Smooth muscle cell (in vitro differentiated cells): ENCODE measurements at regions not wholly inside any gene's neighbourhood (a gene's known extent, or its start where the extent isn't known, plus 50 kb on each side); places are given as distances from the start of the nearest gene placed in this dataset.
"Not testable (repeated sequence)": the region's sequence is repeated elsewhere in the genome, so short reads cannot be mapped to it uniquely, and the experiment has no call there.

Experiments used
- DNase-seq: peaks from one replicate; lab custom pipeline; 2025; ENCODE audit not compliant: unreplicated experiment; lab: John Stamatoyannopoulos, UW
- H2AFZ ChIP-seq: fragments of 200-600 bp; sonication (generic); 2 replicates; pipeline ENCODE4 v1.6.0; 2016; ENCODE audit warnings: antibody characterized with exemption, low read depth, mild to moderate bottlenecking
- H3F3A ChIP-seq: fragments of 200-600 bp; sonication (generic); 2 replicates; pipeline ENCODE4 v1.6.0; 2017; ENCODE audit warnings: antibody characterized with exemption, low read depth
- H3K27ac ChIP-seq: fragments of 200-600 bp; sonication (generic); 2 replicates; pipeline ENCODE4 v1.5.1; 2016; ENCODE audit warnings: low read depth, mild to moderate bottlenecking
- H3K27me3 ChIP-seq: fragments of 200-600 bp; sonication (generic); 2 replicates; pipeline ENCODE4 v1.6.1; 2016; ENCODE audit warnings: low read depth, mild to moderate bottlenecking
- H3K36me3 ChIP-seq: fragments of 200-600 bp; sonication (generic); 2 replicates; pipeline ENCODE4 v1.5.1; 2016; ENCODE audit warnings: low read depth
- H3K4me1 ChIP-seq: fragments of 200-600 bp; sonication (generic); 2 replicates; pipeline ENCODE4 v1.5.1; 2016; ENCODE audit warnings: low read depth
- H3K4me2 ChIP-seq: fragments of 200-600 bp; sonication (generic); 2 replicates; pipeline ENCODE4 v1.6.0; 2016; ENCODE audit warnings: mild to moderate bottlenecking
- H3K4me3 ChIP-seq: fragments of 200-600 bp; sonication (generic); 2 replicates; pipeline ENCODE4 v1.5.1; 2016; ENCODE audit warnings: mild to moderate bottlenecking
- H3K79me2 ChIP-seq: fragments of 200-600 bp; sonication (generic); 2 replicates; pipeline ENCODE4 v1.6.0; 2016; ENCODE audit warnings: low read depth, mild to moderate bottlenecking
- H3K9ac ChIP-seq: fragments of 200-600 bp; sonication (generic); 2 replicates; pipeline ENCODE4 v1.6.0; 2016; ENCODE audit warnings: low read depth
- H3K9me3 ChIP-seq: fragments of 200-600 bp; sonication (generic); replicated peaks from 2 replicates; pipeline ENCODE4 v1.5.1; 2016; ENCODE audit warnings: low read depth
- H4K20me1 ChIP-seq: fragments of 200-600 bp; sonication (generic); 2 replicates; pipeline ENCODE4 v1.6.0; 2016; ENCODE audit warnings: low read depth
- WGBS: methylation state at CpG from one replicate; pipeline ENCODE4 v1.1.7; 2016; ENCODE audit warnings: low lambda C conversion rate; 5-methylcytosine and 5-hydroxymethylcytosine counted together
- TF ChIP-seq, protein P1 (sequence below): fragments of 200-600 bp; sonication (generic); IDR thresholded peaks from 2 replicates; pipeline ENCODE4 v1.5.1; 2017; ENCODE audit warnings: borderline replicate concordance, mild to moderate bottlenecking, antibody characterized with exemption; ENCODE audit not compliant: insufficient read depth, poor library complexity, severe bottlenecking

DNA sequence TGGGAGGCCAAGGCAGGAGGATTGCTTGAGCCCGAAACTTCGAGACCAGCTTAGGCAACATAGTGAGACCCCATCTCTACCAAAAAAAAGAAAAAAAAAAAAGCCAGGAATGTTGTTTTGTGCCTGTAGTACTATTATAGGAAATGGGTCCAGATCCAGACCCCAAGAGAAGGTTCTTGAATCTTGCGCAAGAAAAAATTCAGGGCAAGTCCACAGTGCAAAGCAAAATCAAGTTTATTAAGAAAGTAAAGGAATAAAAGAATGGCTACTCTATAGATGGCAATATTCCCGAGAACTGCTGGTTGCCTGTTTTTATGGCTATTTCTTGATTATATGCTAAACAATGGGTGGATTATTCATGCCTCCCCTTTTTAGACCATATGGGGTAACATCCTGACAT is 51.2 kb upstream of the RDX start:
- H3K36me3 ChIP-seq, result no peaks in the 10 kb centered on the region
- peak overlapping the region; percentile 92 for H3K27ac ChIP-seq
- no peaks in the 10 kb centered on the region for H4K20me1 ChIP-seq
- H3F3A ChIP-seq, result no peaks in the 10 kb centered on the region
- no peak for DNase-seq
- H3K4me2 ChIP-seq, result no peak overlapping the region
- 98% methylated on average over 4 of the region's 4 CpGs for WGBS
- no peaks in the 10 kb centered on the region for H3K27me3 ChIP-seq
- H3K4me3 ChIP-seq, result no peak overlapping the region
- no peak overlapping the region for H2AFZ ChIP-seq
- TF ChIP-seq, protein P1, sequence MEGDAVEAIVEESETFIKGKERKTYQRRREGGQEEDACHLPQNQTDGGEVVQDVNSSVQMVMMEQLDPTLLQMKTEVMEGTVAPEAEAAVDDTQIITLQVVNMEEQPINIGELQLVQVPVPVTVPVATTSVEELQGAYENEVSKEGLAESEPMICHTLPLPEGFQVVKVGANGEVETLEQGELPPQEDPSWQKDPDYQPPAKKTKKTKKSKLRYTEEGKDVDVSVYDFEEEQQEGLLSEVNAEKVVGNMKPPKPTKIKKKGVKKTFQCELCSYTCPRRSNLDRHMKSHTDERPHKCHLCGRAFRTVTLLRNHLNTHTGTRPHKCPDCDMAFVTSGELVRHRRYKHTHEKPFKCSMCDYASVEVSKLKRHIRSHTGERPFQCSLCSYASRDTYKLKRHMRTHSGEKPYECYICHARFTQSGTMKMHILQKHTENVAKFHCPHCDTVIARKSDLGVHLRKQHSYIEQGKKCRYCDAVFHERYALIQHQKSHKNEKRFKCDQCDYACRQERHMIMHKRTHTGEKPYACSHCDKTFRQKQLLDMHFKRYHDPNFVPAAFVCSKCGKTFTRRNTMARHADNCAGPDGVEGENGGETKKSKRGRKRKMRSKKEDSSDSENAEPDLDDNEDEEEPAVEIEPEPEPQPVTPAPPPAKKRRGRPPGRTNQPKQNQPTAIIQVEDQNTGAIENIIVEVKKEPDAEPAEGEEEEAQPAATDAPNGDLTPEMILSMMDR, result no peak
- H3K79me2 ChIP-seq, result no peaks in the 10 kb centered on the region
- H3K9me3 ChIP-seq, result no peaks in the 10 kb centered on the region
- peaks cover 10% of the 10 kb centered on the region for H3K4me1 ChIP-seq
- H3K9ac ChIP-seq, result no peak overlapping the region

DNA sequence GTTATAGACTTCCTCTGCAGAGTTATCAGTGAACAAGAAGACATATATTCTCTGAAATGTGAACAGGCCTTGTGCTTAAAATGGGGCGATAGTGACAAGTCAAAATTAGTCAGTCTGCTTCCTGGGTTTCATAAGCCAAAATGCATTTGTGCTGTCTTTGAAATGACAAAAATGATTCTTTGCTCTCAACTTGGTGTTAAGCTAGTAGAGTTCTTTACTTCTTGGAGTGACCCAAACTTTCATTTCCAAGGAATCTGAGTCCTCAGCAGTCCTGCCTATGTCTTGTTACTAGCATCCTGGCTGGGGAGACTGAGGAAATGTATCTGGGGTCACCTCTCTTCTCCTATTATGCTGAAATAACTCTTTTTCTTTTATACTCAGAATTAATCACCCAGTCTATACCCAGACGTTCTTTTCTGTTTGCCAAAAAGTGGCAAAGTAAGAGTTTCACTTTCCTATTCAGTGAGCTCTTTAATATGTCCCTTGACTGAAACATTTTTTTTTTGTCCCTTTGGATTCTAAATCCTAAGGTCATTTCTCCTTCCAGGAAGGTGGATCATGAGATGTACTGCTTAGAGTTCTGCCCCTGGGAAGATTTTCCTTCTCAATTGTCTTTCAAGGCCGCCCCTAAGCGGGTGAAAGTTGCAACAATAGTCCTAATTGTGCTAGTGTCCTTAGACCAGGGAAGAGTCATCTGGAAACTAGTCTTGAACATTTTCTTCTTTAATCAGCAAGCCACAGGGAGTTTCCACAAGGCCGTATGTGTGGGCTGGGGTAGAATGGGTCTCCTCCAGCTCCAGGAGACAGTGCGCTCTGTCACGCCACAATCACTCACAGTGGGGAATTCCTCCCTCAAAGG is 53.0 kb upstream of the RDX start:
- H3K9me3 ChIP-seq, result no peaks in the 10 kb centered on the region
- peak overlapping the region; percentile 92 for H3K27ac ChIP-seq
- peak overlapping the region; percentile 53 for H2AFZ ChIP-seq
- TF ChIP-seq, protein P1, result no peak
- no peaks in the 10 kb centered on the region for H3K27me3 ChIP-seq
- WGBS, result 42% methylated on average over 7 of the region's 7 CpGs
- DNase-seq, result no peak
- peaks cover 10% of the 10 kb centered on the region for H3K4me1 ChIP-seq
- H3F3A ChIP-seq, result no peaks in the 10 kb centered on the region
- peak overlapping the region; percentile 54 for H3K4me2 ChIP-seq
- H3K9ac ChIP-seq, result peak overlapping the region; percentile 73
- no peak overlapping the region for H3K4me3 ChIP-seq
- H4K20me1 ChIP-seq, result no peaks in the 10 kb centered on the region
- H3K79me2 ChIP-seq, result no peaks in the 10 kb centered on the region
- H3K36me3 ChIP-seq, result no peaks in the 10 kb centered on the region

DNA sequence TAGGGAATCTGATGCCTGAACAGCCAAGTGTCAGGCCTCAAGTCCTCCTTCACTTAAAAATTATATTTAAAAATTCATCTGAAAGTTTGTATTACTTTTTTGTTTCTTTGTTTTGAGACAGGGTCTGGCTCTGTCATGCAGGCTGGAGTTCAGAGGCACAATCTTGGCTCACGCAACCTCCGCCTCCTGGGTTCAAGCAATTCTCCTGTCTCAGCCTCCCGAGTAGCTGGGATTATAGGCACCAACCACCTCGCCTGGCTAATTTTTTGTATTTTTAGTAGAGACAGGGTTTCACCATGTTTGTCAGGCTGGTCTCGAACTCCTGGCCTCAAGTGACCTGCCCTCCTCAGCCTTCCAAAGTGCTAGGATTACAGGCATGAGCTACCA is 53.6 kb upstream of the RDX start:
- H3K27ac ChIP-seq, result peak overlapping the region; percentile 92
- H4K20me1 ChIP-seq, DNase-seq, H3F3A ChIP-seq, H3K79me2 ChIP-seq, H3K27me3 ChIP-seq, H3K9me3 ChIP-seq, H3K36me3 ChIP-seq, H3K4me3 ChIP-seq: not testable (repeated sequence)
- peak overlapping the region; percentile 53 for H2AFZ ChIP-seq
- 85% methylated on average over 5 of the region's 5 CpGs for WGBS
- H3K9ac ChIP-seq, result peak overlapping the region; percentile 73
- H3K4me2 ChIP-seq, result peak overlapping the region; percentile 54
- H3K4me1 ChIP-seq, result peaks cover 13% of the 10 kb centered on the region

DNA sequence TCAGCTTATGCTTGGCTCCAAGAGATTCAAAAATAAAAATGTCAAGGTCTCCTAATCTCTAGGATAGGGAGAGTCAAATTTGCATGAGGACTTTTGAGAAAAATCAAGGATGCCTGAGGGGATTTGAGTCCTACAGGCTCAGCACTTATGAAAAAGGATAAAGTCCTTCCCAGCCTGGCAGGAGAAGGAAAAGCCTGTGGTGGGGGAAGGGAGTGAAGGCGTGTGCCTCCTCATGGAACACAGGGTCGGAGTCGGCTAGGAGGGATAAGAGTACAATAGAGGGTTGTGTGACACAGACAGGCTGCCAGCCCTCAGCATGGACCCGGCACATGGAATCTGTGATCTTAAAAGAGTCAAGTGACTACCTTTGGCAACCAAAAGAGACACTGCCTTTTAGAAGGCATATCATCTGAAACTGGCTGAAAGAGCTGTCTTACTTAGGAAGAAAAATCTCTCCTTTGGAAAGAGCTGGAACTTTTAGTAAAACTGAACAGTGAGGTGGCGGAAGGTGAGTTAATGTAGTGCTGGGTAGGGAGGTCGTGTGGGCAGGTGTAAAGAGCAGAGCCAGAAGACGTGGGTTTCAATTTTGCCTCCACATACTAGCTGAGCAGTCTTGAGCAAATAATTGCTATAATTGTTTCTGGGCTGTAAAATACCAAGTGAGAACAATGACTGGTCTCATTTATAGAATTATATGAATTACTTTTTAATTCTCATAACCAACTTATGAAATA is 58.8 kb upstream of the RDX start:
- WGBS, result 34% methylated on average over 7 of the region's 7 CpGs
- Histone ChIP-seq H3K9ac (peak overlapping the region; percentile 15), H3K9me3 (no peaks in the 10 kb centered on the region), H3K27me3 (no peaks in the 10 kb centered on the region), H3K4me1 (peaks cover 19% of the 10 kb centered on the region), H3F3A (peaks cover 7% of the 10 kb centered on the region), H3K4me2 (peak overlapping the region; percentile 66), H4K20me1 (no peaks in the 10 kb centered on the region), H3K4me3 (peak overlapping the region; percentile 28), H2AFZ (peak overlapping the region; percentile 59), H3K27ac (peak overlapping the region; percentile 88), H3K36me3 (no peaks in the 10 kb centered on the region), H3K79me2 (no peaks in the 10 kb centered on the region)
- no peak for DNase-seq
- TF ChIP-seq, protein P1, result no peak
